Activated T-cell treated with anti-CD3 and anti-CD28 coated beads, Interleukin-2, amount 50 U/mL, for 1 hour (primary cell): ENCODE measurements at regions not wholly inside any gene's neighbourhood (a gene's known extent, or its start where the extent isn't known, plus 50 kb on each side); places are given as distances from the start of the nearest gene placed in this dataset.
"Not testable (repeated sequence)": the region's sequence is repeated elsewhere in the genome, so short reads cannot be mapped to it uniquely, and the experiment has no call there.

ENCODE experiments used
- DNase-seq: peaks from one replicate; pipeline ENCODE4 v3.0.0-alpha.2; 2020

DNA sequence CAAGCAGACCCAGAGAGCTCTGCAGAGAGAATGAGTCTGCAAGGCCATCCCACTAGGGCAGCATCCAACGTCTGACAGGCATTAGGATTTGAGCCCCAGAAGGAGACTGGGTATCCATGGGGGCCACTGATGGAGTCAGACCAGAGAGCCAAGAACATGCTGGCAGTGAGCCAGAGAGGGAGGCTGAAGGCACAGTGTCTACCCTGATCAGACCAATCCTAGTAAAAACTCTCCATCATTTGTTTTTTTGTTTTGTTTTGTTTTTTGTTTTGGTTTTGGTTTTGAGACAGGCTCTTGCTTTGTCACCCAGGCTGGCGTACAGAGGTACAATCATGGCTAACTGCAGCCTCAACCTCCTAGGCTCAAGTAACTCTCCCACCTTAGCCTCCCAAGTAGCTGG, 133.1 kb upstream of the LYZL2 start:
- DNase-seq: no peak

DNA sequence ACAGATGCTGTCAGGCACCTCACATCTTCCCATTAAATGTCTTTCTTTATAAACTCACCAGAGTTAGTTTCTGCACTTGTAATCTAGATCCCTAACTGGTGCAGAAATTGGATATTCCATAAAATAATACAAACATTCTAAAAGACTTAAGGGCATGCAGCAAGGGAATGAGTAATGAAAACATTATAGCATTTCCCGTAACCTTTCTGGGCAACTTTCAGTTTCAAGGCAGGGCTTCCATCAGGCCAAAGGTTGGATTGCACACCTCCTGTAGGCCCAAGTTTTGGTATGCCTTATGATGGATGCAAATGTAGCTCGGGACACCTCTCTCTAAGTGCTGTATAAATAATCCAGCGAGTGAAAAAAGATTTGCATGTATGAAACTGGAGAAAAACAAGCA, 129.9 kb upstream of the LYZL2 start:
- DNase-seq: no peak

DNA sequence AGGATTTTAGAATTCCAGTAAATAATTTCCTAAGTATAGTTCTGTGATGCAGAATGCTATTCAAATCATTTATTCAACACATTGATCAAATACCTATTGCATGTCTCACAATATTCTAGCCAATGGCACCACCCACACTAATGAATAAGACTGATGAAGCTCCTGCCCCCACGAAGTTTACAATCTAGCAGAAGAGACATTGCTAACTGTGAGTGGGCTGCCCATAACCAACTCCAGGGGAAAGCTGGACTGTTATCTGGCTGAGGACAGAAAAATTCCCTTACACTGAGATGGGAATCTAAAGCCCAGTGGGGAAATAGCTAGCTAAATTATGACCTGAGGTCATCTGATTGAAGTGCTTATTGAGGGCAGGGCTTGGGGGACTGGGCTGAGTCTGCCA, 128.8 kb upstream of the LYZL2 start:
- DNase-seq: no peak

DNA sequence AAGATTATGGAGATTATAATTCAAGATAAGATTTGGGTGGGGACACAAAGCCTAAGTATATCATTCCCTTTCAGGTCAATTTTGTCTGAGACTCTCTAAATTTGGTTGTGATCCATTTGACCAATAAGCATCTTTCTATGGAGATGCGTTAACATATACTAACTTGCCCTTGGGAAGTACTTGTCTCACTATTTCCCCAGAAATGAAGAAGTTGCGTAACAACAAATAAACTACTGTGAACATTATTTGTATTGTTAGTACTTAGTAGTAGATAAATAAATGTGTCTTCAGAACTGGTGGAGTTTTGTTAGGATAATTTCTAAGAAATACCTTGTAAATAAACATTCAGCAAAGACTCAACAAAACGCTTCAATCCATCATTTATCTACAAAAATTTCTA, 127.3 kb upstream of the LYZL2 start:
- no peak for DNase-seq

DNA sequence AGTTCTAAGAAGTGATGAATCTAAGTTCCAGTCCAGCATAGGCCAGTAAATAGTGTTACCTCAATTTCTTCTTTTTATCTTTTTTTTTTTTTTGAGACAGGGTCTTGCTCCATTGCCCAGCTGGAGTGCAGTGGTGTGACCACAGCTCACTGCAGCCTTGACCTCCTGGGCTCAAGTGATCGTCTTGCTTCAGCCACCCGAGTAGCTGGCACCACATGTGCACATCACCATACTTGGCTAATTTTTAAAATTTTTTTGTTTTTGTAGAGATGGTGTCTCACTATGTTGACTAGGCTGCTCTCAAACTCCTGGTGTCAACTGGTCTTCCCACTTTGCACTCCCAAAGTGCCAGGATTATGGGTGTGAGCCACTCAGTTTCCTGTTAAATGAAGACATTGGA, 126.6 kb upstream of the LYZL2 start:
- no peak for DNase-seq

DNA sequence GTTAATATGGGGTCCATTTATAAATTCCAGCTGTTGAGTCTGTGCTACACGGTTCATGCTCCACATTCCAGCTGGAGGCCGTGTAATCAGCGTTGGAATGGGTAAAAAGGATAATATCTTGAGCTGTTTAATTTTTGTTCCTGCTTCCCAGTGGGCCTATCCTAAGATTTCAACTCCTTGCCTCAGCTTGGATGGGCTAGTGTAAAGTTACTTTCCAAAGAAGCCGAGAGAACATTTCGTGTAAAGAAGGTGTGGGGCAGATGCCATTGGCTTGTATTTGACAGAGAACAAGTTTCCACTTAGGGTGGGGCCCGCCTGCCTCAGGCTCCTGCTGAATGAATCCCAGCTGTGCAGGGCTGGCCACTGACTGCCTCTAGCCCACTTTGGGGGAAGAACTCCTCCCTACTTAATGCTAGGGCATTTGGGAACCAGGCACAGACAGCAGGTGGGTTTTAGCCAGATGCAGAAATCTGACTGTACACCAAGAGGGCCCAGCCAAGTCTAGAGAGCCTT, 125.9 kb upstream of the LYZL2 start:
- DNase-seq: no peak

DNA sequence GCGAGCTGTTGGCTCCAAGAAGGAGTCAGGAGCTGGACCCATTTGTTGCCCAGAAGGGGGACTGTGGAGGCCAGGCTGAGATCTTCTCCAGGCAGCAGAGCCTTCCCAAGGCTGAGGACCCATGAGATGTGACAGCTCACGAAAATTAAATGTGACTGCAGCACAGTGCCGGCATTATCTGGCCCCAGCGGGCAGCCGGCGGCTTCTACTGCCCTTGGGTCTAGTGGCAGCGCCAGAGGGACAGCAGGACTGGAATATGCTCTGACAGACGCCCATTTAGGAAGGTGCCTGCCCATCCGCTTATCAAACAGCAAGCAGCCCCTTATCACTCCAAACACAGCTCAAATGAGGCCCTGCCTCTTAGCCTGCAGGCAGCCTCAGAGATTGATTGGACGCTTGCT, 122.9 kb upstream of the LYZL2 start:
- DNase-seq: no peak

DNA sequence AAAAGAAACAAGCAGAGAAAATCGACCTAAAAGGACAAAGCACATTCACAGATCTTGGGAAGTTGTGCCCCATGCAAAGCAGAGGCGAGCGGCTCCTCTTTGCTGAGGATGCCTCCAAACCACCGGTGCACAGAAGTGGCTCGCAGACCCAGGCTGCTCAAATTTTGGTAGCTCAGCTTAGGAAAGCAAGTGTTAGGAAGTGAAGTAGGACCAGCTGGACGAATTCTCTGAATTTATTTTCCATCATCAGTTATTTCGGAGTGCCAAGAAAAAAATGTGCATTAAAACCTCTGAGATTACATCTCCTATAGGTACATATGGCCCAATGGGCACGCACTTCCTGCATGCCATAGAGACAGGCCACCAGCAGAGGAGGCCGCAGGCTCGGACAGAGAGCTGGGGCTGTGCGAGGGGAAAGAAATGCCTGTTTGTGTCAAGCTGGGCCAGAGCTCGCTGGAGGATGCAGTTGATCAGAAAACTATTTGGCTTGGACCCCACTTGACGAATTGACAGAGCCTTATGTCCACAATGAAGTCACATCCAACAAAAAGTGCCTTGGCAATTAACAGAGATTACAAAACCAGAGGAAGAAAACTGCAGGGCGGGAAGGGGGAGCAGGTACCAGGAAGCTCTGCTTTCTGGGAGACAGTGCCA, 122.3 kb upstream of the LYZL2 start:
- no peak for DNase-seq

DNA sequence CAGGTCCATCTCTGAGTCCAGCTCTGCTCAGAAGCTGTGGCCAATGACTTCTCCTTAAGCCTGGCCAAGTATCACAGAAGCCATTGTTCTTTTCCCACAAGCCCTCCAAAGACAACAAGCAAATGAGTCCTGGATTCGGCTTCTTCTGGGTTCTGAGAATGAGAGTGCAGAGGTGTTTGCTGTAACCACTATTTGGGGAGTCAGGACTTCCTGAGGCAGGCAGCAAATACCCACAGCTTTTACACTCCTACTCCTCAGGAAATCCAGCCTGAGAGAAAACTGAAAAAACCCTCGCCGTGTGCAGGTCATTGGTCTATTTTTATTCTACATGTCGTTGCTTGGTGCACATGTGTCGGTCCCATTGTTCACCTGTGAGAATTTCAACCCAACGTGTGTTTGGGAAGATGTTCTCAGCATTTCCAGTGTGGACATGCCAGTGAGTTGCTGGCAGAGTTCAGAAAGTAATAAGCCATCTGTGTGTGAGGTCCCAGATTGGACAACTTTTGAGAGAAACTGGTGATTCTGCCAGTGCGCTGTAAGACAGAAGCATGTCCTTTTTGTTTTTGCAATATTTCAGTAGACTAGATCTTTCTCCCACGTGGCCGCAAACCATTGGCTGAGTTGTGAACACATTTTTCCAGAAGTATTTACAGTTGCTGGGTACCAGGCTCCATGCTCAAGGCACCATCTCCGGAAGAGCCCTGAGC, 121.6 kb upstream of the LYZL2 start:
- no peak for DNase-seq

DNA sequence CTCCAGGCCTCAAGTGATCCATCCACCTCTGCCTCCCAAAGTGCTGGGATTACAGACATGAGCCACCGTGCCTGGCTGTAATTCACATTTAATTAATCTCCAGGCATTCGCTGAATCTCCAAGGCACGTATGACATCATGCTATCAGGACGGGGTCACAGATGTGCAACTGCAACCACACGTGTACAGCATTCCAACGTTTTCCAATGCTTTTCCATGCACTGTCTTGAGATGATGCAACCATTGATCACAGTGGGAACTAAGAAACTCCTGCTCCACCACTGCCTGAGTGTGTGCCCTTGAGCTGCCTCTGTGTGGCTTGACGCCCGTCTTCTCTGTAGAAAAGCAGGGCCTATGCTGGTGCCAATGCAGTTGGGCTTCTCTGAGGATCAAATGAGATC, 119.8 kb upstream of the LYZL2 start:
- no peak for DNase-seq

DNA sequence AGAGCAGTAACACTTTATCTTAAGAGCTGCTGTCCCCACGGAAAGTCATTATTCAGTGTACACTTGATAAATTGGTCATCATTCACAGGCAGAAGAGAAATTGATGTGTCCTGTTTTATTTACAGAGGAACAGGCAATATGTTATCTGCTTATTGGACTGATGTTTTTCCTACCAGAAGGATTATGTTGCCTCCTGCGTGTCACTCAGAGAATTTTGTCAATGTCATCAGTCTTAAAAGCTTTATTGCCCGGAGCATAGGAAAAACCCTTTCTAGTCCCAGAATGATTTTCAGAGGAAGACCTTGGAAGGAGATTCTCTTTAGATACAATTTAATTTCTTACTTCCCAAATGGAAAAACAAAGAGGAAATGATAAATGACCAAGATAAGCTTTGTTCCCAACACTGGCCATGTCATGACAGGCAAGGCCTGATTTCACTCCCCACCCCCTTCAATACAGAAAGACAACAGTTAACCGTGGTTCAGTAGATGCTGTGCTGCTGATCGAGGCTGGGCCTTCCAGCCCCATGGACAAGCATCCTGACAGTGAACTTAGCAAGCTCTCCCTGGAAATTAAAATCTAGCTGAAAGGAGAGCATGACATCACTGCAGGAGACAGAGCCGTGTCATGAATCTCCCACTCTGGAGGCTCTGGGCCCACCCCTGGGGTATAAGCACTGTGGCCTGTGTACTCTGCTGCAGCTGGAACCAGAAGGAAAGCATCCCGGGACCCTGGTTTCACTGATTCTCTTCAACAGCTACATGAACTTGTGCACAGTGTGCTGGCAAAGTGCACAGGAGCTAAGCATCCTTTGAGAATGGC, 118.8 kb upstream of the LYZL2 start:
- DNase-seq: no peak

DNA sequence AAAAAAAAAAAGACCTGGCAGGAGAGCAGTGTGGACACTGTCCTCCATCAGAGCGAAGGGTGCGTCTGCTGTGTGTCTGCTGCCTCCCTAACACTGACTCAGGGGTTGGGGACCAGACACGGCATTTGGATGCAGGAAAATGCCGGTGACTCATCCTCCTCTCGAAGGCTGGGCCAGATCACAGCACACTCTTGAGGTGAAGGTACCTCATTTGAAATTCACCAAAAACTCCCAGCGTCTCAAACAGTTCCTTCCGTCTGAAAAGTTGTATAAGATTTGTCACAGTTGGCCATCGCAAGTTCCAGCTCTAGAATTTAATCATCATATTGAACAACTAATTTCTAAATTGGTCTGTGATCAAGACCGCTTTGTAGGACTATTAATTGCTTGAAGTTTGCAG, 118.1 kb upstream of the LYZL2 start:
- DNase-seq: no peak

DNA sequence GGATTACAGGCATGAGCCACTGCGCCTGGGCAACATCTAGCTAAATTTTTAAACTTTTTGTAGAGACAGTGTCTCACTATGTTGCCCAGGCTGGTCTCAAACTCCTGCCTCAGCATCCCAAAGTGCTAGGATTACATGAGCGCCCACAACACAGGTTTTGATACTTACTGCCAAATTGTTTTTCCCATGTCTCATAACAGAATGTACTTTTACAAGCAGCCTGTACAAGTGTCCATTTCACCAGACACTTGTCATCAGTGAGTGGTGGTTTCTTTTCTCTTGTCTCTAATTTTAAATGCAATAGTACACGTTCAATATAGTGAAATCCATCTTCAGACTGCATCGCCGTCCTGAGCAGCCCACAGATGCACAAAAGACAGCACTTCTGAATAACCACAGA, 116.4 kb upstream of the LYZL2 start:
- DNase-seq: no peak

DNA sequence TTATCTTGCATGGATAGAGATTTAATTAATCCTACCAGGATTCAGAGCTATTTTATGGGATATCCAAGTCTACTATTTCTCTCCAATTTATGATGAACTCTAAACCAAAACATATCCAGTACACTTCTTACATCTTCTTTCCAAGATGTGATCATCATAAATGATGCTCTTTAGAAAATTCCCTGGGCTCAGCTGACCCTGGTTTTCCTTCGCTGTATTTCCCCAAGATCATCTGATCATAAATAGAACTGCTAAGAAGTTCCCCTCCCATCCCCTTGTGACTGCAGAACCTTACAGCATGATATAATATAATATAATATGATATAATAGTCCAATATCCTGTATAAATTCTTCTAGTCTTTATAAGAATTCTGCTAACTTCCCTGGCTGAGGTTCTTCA, 114.6 kb upstream of the LYZL2 start:
- no peak for DNase-seq

DNA sequence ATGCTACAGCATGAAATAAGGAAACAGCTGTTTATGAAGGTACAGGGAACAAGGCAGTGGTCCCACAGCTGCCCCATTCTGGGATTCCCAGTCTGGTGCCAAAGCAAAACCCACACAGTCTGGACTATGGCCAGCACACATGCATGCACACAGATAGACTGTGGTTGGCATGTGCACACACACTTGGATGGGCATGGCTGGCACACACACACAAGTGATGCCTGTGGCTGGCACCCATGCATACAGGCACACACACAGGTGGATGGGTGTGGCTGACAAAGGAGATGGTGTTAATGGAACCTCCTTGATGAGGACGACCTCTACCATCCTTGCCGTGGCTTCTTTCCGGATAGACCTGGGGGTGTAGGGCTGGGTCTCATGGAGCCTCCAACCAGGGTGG, 114.0 kb upstream of the LYZL2 start:
- no peak for DNase-seq

DNA sequence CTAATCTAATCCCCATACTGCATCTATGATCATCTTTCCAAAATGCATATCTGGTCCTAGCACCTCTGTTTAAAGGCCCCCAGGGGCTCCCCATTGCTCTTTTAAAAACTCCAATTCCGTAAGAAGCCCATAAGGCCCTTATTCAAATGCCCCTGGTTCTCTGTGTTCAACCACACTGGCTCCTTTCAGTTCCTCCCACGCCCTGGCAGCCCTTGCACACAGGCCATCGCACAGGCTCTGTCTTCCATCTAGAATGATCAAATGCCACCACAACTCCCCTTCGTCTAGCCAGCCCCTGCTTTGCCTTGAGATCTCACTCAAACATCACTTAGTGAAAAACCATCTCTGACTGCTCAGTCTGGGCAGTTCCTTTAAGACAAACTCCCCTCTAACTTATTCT, 112.9 kb upstream of the LYZL2 start:
- no peak for DNase-seq

DNA sequence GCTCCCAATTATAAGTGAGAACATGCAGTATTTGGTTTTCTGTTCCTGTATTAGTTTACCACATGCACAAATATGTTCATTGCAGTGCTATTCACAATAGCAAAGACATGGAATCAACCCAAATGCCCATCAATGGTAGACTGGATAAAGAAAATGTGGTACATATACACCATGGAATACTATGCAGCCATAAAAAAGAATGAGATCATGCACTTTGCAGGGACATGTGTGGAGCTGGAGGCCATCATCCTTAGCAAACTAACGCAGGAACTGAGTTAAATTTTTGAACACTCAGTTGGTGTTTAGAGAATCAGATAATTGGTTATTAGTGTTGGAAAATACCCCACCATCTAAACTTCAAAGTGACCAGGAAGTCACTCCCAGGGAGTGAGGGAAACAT, 111.2 kb upstream of the LYZL2 start:
- DNase-seq: not testable (repeated sequence)

DNA sequence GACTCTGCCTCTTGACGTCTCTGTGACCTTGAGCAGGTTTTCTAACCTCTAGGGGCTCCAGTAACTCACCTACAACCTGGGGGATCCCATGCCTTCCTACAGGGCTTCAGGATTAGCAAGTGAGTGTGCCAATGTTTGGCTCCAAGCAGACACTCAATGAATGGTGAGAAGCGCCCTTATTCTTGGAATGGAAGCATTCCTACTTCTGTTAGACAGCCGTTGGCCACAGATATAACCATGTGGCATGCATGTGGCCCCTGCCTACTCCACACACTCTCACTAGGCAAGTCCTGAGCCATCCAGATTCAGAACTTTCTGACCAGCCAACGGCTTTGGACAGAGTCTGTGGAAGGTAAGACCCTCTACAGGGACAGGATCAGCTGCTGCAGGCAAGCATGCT, 108.9 kb upstream of the LYZL2 start:
- no peak for DNase-seq

DNA sequence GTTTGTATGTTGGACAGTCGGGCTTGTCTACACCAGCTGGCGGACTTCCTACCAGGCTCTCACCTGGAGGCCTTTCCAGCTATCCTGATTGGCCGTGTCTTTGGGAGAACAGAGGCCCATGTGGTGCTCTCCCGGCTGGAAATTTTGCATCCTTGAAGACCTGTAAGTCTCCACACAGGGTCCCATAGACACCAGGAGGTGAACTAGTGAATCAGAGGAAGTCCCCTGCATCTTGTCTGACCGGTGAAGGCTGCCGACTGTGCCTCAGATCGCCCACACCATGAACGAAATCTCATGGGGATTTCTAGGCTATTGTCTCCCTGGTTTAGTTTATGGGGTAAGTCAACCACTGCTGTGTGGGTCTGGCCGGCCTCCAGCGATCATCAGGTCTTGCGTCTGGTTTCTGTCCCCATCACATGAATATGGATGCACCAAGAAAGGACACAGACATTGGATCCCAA, 108.4 kb upstream of the LYZL2 start:
- no peak for DNase-seq

DNA sequence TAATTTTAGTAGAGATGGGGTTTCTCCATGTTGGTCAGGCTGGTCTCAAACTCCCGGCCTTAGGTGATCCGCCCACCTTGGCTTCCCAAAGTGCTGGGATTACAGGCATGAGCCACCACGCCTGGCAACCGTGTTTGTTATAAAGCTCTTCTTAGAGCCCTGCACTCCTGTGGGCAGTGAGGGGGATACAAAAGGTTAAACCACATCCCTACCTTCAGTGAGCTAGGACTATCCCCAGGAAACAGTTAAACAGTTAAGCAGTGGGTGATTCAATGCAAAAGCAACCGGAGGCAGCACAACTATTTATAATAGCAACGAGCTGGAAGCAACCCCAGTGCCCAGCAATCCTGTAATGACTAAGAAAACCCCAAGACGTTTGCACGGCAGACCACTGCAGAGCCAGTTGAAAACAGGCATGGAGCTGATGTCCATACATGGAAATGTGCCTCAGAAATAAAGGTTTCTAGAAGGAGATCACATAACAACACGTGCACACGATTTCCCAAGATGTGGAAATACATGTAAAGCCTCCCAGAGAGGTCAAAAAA, 107.2 kb upstream of the LYZL2 start:
- DNase-seq: no peak

DNA sequence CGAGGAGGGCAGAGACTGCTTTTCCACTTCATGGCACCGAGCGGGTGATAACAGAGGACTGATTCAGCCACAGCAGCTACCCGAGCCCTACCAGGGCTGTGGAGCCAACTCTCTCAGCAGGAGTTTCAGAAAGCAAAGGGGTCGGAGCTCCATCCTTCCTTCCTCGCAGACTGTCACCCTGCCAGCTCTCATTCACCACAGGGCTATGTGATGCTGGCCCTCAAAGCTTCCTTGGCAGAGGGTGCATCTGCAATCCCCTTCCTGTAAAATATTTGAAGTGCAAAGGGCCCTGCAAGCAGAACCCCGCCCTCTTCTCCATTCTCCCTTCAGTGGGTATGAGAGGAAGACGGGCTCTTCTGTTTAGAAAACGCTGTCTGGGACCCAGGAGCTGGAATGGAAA, 105.3 kb upstream of the LYZL2 start:
- DNase-seq: no peak

DNA sequence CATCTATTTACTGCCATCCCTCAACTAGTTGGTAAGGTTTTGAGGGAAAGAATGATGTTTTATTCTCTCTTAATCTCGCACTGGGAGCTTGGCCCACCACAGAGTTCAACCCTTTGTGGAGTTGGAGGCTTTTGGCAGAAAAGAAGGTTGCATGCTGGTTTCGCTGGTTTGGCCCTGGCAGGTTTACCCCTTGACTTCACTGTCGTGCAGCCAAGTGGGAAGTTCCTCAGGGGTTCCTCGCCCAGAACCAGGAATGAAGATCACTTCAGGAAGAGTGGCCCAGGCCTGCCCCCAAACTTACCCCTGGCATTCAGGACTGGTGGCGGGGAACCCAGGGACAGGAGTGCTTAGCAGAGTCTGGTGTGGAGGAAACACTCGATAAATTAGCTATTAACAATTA, 103.1 kb upstream of the LYZL2 start:
- DNase-seq: no peak

DNA sequence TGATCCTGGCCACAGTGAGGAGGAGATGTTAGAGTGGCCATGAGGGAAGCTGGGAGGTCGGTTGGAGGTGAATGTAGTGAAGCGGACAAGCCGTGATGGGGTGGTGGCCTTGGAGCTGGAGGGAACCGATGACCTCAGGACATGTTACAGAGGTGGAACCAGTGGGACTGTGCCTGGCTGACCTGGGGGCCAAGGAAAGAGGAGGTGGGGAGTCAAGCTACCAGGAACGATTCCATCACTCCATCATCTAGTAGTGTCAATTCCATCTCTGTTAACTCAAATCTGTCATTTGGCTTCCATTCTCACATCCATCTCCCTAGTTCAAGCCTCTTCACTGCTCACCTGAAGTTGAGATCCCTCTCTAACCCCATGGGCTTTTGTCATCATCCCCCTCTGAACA, 102.4 kb upstream of the LYZL2 start:
- DNase-seq: no peak

DNA sequence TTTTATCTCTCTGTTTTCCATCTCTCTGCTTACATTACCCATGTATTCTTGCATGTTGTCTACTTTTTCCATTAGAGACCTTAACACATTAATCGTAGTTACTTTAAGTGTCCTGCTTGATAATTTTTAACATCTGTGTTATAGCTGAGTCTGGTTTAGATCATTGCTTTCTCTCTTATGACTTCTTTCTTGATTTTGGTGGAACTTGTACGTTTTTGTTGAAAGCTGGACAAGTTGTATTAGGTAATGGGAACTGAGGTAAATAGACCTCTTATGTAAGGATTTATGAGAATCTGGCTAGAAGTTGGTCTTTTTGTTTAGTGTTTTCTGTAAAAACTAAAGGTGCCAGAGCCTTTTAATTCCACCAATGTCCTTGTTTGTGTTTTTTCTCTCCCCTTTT, 100.8 kb upstream of the LYZL2 start:
- DNase-seq: no peak
